ENCODE measurements at regions not wholly inside any gene's neighbourhood (a gene's known extent, or its start where the extent isn't known, plus 50 kb on each side); places are given as distances from the start of the nearest gene placed in this dataset.
"Not testable (repeated sequence)": the region's sequence is repeated elsewhere in the genome, so short reads cannot be mapped to it uniquely, and the experiment has no call there.

DNA sequence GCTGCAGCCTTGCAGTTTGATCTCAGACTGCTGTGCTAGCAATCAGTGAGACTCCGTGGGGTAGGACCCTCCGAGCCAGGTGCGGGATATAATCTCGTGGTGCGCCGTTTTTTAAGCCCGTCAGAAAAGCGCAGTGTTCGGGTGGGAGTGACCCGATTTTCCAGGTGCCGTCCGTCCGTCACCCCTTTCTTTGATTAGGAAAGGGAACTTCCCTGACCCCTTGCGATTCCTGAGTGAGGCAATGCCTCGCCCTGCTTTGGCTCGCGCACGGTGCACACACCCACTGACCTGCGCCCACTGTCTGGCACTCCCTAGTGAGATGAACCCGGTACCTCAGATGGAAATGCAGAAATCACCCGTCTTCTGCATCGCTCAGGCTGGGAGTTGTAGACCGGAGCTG, 203.2 kb downstream of the SNCAIP start:
- not testable (repeated sequence) for H3K4me1 ChIP-seq (ENCODE audit: low read length); H3K4me3 ChIP-seq (ENCODE audit: low read length); DNase-seq; H3K79me2 ChIP-seq (ENCODE audit: low read length); H3K4me2 ChIP-seq (ENCODE audit: low read depth, low read length, poor library complexity, severe bottlenecking); H3K36me3 ChIP-seq (ENCODE audit: insufficient read depth, low read length); H3K9me2 ChIP-seq (replicated peaks; ENCODE audit: insufficient read depth, low read length); H3K9ac ChIP-seq (ENCODE audit: low read length); H3K9me3 ChIP-seq (ENCODE audit: low read length); H4K20me1 ChIP-seq (ENCODE audit: insufficient read depth, low read depth, low read length); H3K27me3 ChIP-seq (ENCODE audit: low read length); H3K27ac ChIP-seq (ENCODE audit: low read length); H2AFZ ChIP-seq (ENCODE audit: low read length)

- DNase-seq: peak; percentile 72
- Histone ChIP-seq H3K79me2 (ENCODE audit: low read length) (no peaks in the 10 kb centered on the region), H2AFZ (ENCODE audit: low read length) (no peak overlapping the region), H3K9me2 (replicated peaks; ENCODE audit: insufficient read depth, low read length) (no peaks in the 10 kb centered on the region), H3K27me3 (ENCODE audit: low read length) (peaks cover 2% of the 10 kb centered on the region; the same call in 1 of the 2 replicates), H3K27ac (ENCODE audit: low read length) (no peak overlapping the region), H3K9me3 (ENCODE audit: low read length) (no peaks in the 10 kb centered on the region), H3K36me3 (ENCODE audit: insufficient read depth, low read length) (no peaks in the 10 kb centered on the region), H3K4me3 (ENCODE audit: low read length) (no peak overlapping the region), H4K20me1 (ENCODE audit: insufficient read depth, low read depth, low read length) (no peaks in the 10 kb centered on the region), H3K4me2 (ENCODE audit: low read depth, low read length, poor library complexity, severe bottlenecking) (no peak overlapping the region), H3K4me1 (ENCODE audit: low read length) (no peaks in the 10 kb centered on the region), H3K9ac (ENCODE audit: low read length) (no peak overlapping the region)
These were observed 203.8 kb downstream of the SNCAIP start for GRCh38 chr5:122515709-122516431.

DNA sequence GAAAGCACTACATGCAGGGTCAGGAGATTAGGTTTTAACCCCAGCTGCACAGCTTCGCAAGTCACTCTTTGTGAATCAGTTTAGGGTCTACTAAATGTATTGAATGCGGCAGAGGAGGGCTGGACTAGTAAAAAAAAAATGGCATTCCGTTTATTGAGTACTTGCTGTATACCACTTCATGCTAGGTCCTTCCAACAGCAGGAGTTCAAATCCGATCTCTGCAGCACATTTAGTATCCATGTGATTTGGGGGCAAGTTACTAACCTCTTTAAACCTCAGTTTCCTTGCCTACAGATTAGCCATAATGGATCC, 204.4 kb downstream of the SNCAIP start:
- no peak overlapping the region for H3K9ac ChIP-seq (ENCODE audit: low read length)
- H3K9me2 ChIP-seq (replicated peaks; ENCODE audit: insufficient read depth, low read length): no peaks in the 10 kb centered on the region
- H4K20me1 ChIP-seq (ENCODE audit: insufficient read depth, low read depth, low read length): no peaks in the 10 kb centered on the region
- no peak for DNase-seq
- H3K9me3 ChIP-seq (ENCODE audit: low read length): no peaks in the 10 kb centered on the region
- no peaks in the 10 kb centered on the region for H3K79me2 ChIP-seq (ENCODE audit: low read length)
- no peak overlapping the region; the same call in 1 of the 2 replicates for H2AFZ ChIP-seq (ENCODE audit: low read length)
- H3K4me3 ChIP-seq (ENCODE audit: low read length): no peak overlapping the region
- H3K4me2 ChIP-seq (ENCODE audit: low read depth, low read length, poor library complexity, severe bottlenecking): no peak overlapping the region
- no peaks in the 10 kb centered on the region for H3K36me3 ChIP-seq (ENCODE audit: insufficient read depth, low read length)
- H3K27ac ChIP-seq (ENCODE audit: low read length): no peak overlapping the region
- H3K27me3 ChIP-seq (ENCODE audit: low read length): peaks cover 2% of the 10 kb centered on the region; the same call in 1 of the 2 replicates
- H3K4me1 ChIP-seq (ENCODE audit: low read length): no peaks in the 10 kb centered on the region

GRCh38 chr5:122517091-122517490, 205.1 kb downstream of the SNCAIP start:
- no peak overlapping the region for H2AFZ ChIP-seq (ENCODE audit: low read length)
- peaks cover 2% of the 10 kb centered on the region; the same call in 1 of the 2 replicates for H3K27me3 ChIP-seq (ENCODE audit: low read length)
- H3K36me3 ChIP-seq (ENCODE audit: insufficient read depth, low read length): no peaks in the 10 kb centered on the region
- no peak overlapping the region for H3K9ac ChIP-seq (ENCODE audit: low read length)
- no peaks in the 10 kb centered on the region for H3K4me1 ChIP-seq (ENCODE audit: low read length)
- H3K27ac ChIP-seq (ENCODE audit: low read length): no peak overlapping the region
- H3K9me2 ChIP-seq (replicated peaks; ENCODE audit: insufficient read depth, low read length): no peaks in the 10 kb centered on the region
- no peaks in the 10 kb centered on the region for H4K20me1 ChIP-seq (ENCODE audit: insufficient read depth, low read depth, low read length)
- no peak for DNase-seq
- no peak overlapping the region for H3K4me3 ChIP-seq (ENCODE audit: low read length)
- H3K9me3 ChIP-seq (ENCODE audit: low read length): no peaks in the 10 kb centered on the region
- no peak overlapping the region for H3K4me2 ChIP-seq (ENCODE audit: low read depth, low read length, poor library complexity, severe bottlenecking)
- no peaks in the 10 kb centered on the region for H3K79me2 ChIP-seq (ENCODE audit: low read length)

DNA sequence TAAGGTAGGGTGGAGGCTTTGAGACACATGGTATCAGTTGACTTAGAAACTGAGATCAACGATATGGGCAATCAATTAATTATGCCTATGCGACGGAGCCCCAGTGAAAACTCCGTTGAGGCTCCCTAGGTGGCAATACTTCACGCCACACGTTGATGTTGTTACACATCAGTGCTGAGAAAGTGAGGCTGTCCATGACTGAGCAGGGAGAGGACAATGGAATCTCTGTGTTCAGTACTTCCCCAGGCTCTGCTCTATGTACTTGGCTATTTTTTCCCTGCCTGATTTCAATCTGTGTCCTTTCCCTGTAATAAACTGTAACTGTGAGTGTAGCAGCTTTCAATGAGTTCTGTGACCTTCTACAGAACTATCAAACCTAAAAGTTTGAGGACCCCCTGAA, 211.7 kb downstream of the SNCAIP start:
- no peaks in the 10 kb centered on the region for H4K20me1 ChIP-seq (ENCODE audit: insufficient read depth, low read depth, low read length)
- no peak overlapping the region for H3K4me3 ChIP-seq (ENCODE audit: low read length)
- no peak for DNase-seq
- H3K4me1 ChIP-seq (ENCODE audit: low read length): no peaks in the 10 kb centered on the region
- no peaks in the 10 kb centered on the region for H3K9me2 ChIP-seq (replicated peaks; ENCODE audit: insufficient read depth, low read length)
- H2AFZ ChIP-seq (ENCODE audit: low read length): no peak overlapping the region
- no peaks in the 10 kb centered on the region for H3K27me3 ChIP-seq (ENCODE audit: low read length)
- H3K9ac ChIP-seq (ENCODE audit: low read length): no peak overlapping the region
- H3K4me2 ChIP-seq (ENCODE audit: low read depth, low read length, poor library complexity, severe bottlenecking): no peak overlapping the region
- no peak overlapping the region for H3K27ac ChIP-seq (ENCODE audit: low read length)
- H3K79me2 ChIP-seq (ENCODE audit: low read length): no peaks in the 10 kb centered on the region
- H3K36me3 ChIP-seq (ENCODE audit: insufficient read depth, low read length): no peaks in the 10 kb centered on the region
- H3K9me3 ChIP-seq (ENCODE audit: low read length): no peaks in the 10 kb centered on the region

- no peak for DNase-seq
These were observed 215.5 kb downstream of the SNCAIP start for GRCh38 chr5:122527547-122527946.

DNA sequence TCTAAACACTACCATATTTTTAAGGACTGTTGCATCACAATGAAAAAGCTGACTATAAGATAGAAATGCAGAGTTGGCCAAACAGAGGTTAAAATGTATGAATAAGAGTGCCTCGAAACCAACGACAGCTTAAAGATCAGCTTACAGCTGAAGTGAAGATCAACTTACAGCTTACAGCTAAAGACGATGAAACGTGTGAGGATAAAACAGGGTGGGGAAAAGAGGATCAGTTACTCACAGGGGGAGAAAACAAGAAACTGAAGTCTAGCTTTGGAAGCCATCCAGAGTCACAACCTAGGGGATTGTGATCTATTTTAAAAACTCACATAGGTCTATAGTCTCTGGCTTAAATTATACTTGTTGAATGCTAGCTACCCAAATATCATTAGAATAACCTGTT, 220.0 kb downstream of the SNCAIP start:
- no peak overlapping the region for H2AFZ ChIP-seq (ENCODE audit: low read length)
- H3K4me1 ChIP-seq (ENCODE audit: low read length): no peaks in the 10 kb centered on the region
- DNase-seq: no peak
- no peaks in the 10 kb centered on the region for H3K27me3 ChIP-seq (ENCODE audit: low read length)
- H3K9me2 ChIP-seq (replicated peaks; ENCODE audit: insufficient read depth, low read length): no peaks in the 10 kb centered on the region
- no peaks in the 10 kb centered on the region for H3K9me3 ChIP-seq (ENCODE audit: low read length)
- H3K9ac ChIP-seq (ENCODE audit: low read length): no peak overlapping the region
- no peaks in the 10 kb centered on the region for H3K36me3 ChIP-seq (ENCODE audit: insufficient read depth, low read length)
- H3K4me3 ChIP-seq (ENCODE audit: low read length): no peak overlapping the region
- no peak overlapping the region for H3K27ac ChIP-seq (ENCODE audit: low read length)
- no peaks in the 10 kb centered on the region for H4K20me1 ChIP-seq (ENCODE audit: insufficient read depth, low read depth, low read length)
- H3K79me2 ChIP-seq (ENCODE audit: low read length): no peaks in the 10 kb centered on the region
- no peak overlapping the region for H3K4me2 ChIP-seq (ENCODE audit: low read depth, low read length, poor library complexity, severe bottlenecking)

More at GRCh38 chr5:122527547-122527946, 215.5 kb downstream of the SNCAIP start:
- no peak overlapping the region for H3K9ac ChIP-seq (ENCODE audit: low read length)
- no peaks in the 10 kb centered on the region for H4K20me1 ChIP-seq (ENCODE audit: insufficient read depth, low read depth, low read length)
- no peaks in the 10 kb centered on the region for H3K9me3 ChIP-seq (ENCODE audit: low read length)
- H2AFZ ChIP-seq (ENCODE audit: low read length): no peak overlapping the region
- H3K36me3 ChIP-seq (ENCODE audit: insufficient read depth, low read length): no peaks in the 10 kb centered on the region
- no peak overlapping the region for H3K27ac ChIP-seq (ENCODE audit: low read length)
- H3K4me2 ChIP-seq (ENCODE audit: low read depth, low read length, poor library complexity, severe bottlenecking): no peak overlapping the region
- no peaks in the 10 kb centered on the region for H3K79me2 ChIP-seq (ENCODE audit: low read length)
- no peaks in the 10 kb centered on the region for H3K27me3 ChIP-seq (ENCODE audit: low read length)
- no peaks in the 10 kb centered on the region for H3K4me1 ChIP-seq (ENCODE audit: low read length)
- H3K4me3 ChIP-seq (ENCODE audit: low read length): no peak overlapping the region
- no peaks in the 10 kb centered on the region for H3K9me2 ChIP-seq (replicated peaks; ENCODE audit: insufficient read depth, low read length)

- H3K27ac ChIP-seq (ENCODE audit: low read length): no peak overlapping the region
- H3K4me1 ChIP-seq (ENCODE audit: low read length): no peaks in the 10 kb centered on the region
- no peaks in the 10 kb centered on the region for H3K36me3 ChIP-seq (ENCODE audit: insufficient read depth, low read length)
- no peaks in the 10 kb centered on the region for H3K27me3 ChIP-seq (ENCODE audit: low read length)
- no peak overlapping the region for H3K4me2 ChIP-seq (ENCODE audit: low read depth, low read length, poor library complexity, severe bottlenecking)
- H3K79me2 ChIP-seq (ENCODE audit: low read length): no peaks in the 10 kb centered on the region
- H4K20me1 ChIP-seq (ENCODE audit: insufficient read depth, low read depth, low read length): no peaks in the 10 kb centered on the region
- no peaks in the 10 kb centered on the region for H3K9me2 ChIP-seq (replicated peaks; ENCODE audit: insufficient read depth, low read length)
- H2AFZ ChIP-seq (ENCODE audit: low read length): no peak overlapping the region
- no peak overlapping the region for H3K9ac ChIP-seq (ENCODE audit: low read length)
- H3K4me3 ChIP-seq (ENCODE audit: low read length): no peak overlapping the region
- DNase-seq: no peak
- H3K9me3 ChIP-seq (ENCODE audit: low read length): no peaks in the 10 kb centered on the region
These were observed 221.8 kb downstream of the SNCAIP start for GRCh38 chr5:122533825-122534224.
